SU-DHL-6 (cell line): ENCODE measurements at regions not wholly inside any gene's neighbourhood (a gene's known extent, or its start where the extent isn't known, plus 50 kb on each side); places are given as distances from the start of the nearest gene placed in this dataset.

ENCODE experiments used
- H2AFZ ChIP-seq: fragments of 200-600 bp; sonication (generic); 2 replicates; pipeline ENCODE4 v1.6.1; 2014; ENCODE audit warnings: low read depth, mild to moderate bottlenecking, moderate library complexity, mixed read lengths, antibody characterized with exemption, low read length; ENCODE audit not compliant: severe bottlenecking
- H3F3A ChIP-seq: fragments of 200-600 bp; shearing (Covaris generic); 2 replicates; pipeline ENCODE4 v1.6.0; 2016; ENCODE audit warnings: antibody characterized with exemption, mild to moderate bottlenecking; ENCODE audit not compliant: insufficient read depth
- H3K27ac ChIP-seq: fragments of 200-600 bp; sonication (generic); 2 replicates; pipeline ENCODE4 v1.5.1; 2016; ENCODE audit warnings: low read depth, mild to moderate bottlenecking, low read length, moderate library complexity, mixed read lengths
- H3K27me3 ChIP-seq: fragments of 200-600 bp; sonication (generic), shearing (Covaris generic); 2 replicates; pipeline ENCODE4 v1.6.0; 2014; ENCODE audit warnings: mild to moderate bottlenecking, low read length
- H3K36me3 ChIP-seq: fragments of 200-600 bp; sonication (generic); 2 replicates; pipeline ENCODE4 v1.6.1; 2014; ENCODE audit warnings: mild to moderate bottlenecking, low read length, mixed read lengths
- H3K4me2 ChIP-seq: fragments of 300-600, 200-600 bp; shearing (Covaris generic), sonication (generic); 2 replicates; pipeline ENCODE4 v1.6.0; 2014; ENCODE audit warnings: low read length, low read depth, mild to moderate bottlenecking; ENCODE audit not compliant: poor library complexity, severe bottlenecking
- H3K4me3 ChIP-seq: fragments of 200-600 bp; sonication (generic); 2 replicates; pipeline ENCODE4 v1.5.1; 2014; ENCODE audit warnings: antibody characterized with exemption, low read length, mild to moderate bottlenecking, mixed read lengths; ENCODE audit not compliant: insufficient read depth, poor library complexity, severe bottlenecking
- H3K79me2 ChIP-seq: fragments of 200-600 bp; sonication (generic); 2 replicates; pipeline ENCODE4 v1.6.1; 2014; ENCODE audit warnings: mild to moderate bottlenecking, low read length, moderate library complexity; ENCODE audit not compliant: insufficient read depth
- H3K9ac ChIP-seq: fragments of 200-600 bp; sonication (generic); 2 replicates; pipeline ENCODE4 v1.7.0; 2014; ENCODE audit warnings: mild to moderate bottlenecking, low read length
- H3K9me2 ChIP-seq: fragments of 200-600 bp; sonication (generic); replicated peaks from 2 replicates; pipeline ENCODE4 v1.6.1; 2014; ENCODE audit warnings: low read length; ENCODE audit not compliant: insufficient read depth
- H3K9me3 ChIP-seq: fragments of 200-600 bp; sonication (generic); 2 replicates; pipeline ENCODE4 v1.6.1; 2014; ENCODE audit warnings: low read length, mixed read lengths; ENCODE audit not compliant: insufficient read depth
- H4K20me1 ChIP-seq: fragments of 200-600 bp; sonication (generic); 2 replicates; pipeline ENCODE4 v1.6.1; 2014; ENCODE audit warnings: low read depth, mild to moderate bottlenecking, antibody characterized with exemption, low read length, moderate library complexity, mixed read lengths
- EZH2phosphoT487 ChIP-seq: fragments of 200-600 bp; sonication (generic), shearing (Covaris generic); conservative IDR thresholded peaks from 2 replicates; pipeline ENCODE4 v1.6.1; 2018; ENCODE audit warnings: mild to moderate bottlenecking, antibody characterized with exemption, low read length, moderate library complexity, mixed read lengths
- TF ChIP-seq, protein P1 (sequence below): fragments of 200-600 bp; sonication (generic); IDR thresholded peaks from one replicate; pipeline ENCODE4 v1.5.1; 2017; ENCODE audit warnings: antibody characterized with exemption, mild to moderate bottlenecking, low read length, moderate library complexity; ENCODE audit not compliant: insufficient read depth, poor library complexity, severe bottlenecking

GRCh38 chr2:18674309-18674708, 84.9 kb upstream of the NT5C1B start:
- H3K27me3 ChIP-seq = no peaks in the 10 kb centered on the region
- no peaks in the 10 kb centered on the region for H3K9me3 ChIP-seq
- no peak overlapping the region for H3K9ac ChIP-seq
- no peak overlapping the region for H3K4me2 ChIP-seq
- H3K36me3 ChIP-seq = no peaks in the 10 kb centered on the region
- H3K9me2 ChIP-seq = no peaks in the 10 kb centered on the region
- no peaks in the 10 kb centered on the region for H3K79me2 ChIP-seq
- H3F3A ChIP-seq = no peaks in the 10 kb centered on the region
- H2AFZ ChIP-seq = no peak overlapping the region
- TF ChIP-seq EZH2phosphoT487 = no peak
- TF ChIP-seq, protein P1, sequence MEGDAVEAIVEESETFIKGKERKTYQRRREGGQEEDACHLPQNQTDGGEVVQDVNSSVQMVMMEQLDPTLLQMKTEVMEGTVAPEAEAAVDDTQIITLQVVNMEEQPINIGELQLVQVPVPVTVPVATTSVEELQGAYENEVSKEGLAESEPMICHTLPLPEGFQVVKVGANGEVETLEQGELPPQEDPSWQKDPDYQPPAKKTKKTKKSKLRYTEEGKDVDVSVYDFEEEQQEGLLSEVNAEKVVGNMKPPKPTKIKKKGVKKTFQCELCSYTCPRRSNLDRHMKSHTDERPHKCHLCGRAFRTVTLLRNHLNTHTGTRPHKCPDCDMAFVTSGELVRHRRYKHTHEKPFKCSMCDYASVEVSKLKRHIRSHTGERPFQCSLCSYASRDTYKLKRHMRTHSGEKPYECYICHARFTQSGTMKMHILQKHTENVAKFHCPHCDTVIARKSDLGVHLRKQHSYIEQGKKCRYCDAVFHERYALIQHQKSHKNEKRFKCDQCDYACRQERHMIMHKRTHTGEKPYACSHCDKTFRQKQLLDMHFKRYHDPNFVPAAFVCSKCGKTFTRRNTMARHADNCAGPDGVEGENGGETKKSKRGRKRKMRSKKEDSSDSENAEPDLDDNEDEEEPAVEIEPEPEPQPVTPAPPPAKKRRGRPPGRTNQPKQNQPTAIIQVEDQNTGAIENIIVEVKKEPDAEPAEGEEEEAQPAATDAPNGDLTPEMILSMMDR = no peak
- no peaks in the 10 kb centered on the region for H4K20me1 ChIP-seq
- no peak overlapping the region for H3K4me3 ChIP-seq
- no peak overlapping the region for H3K27ac ChIP-seq

DNA sequence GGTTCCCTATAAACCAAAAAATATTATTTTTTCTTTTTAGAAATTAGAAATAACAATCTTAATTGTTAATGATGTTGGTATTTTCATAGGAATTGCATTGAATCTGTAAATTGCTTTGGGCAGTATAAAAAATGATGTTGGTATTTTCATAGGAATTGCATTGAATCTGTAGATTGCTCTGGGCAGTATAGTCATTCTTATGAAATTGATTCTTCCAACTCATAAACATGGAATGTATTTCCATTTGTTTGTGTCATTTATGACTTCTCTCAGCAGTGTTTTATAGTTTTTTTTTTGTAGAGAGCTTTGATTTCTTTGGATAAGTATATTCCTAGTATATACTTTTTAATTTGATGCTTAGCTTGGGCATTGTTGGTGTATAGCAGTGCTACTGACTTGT, 82.0 kb upstream of the NT5C1B start:
- no peak overlapping the region for H3K27ac ChIP-seq
- H4K20me1 ChIP-seq = no peaks in the 10 kb centered on the region
- H3K9me2 ChIP-seq = no peaks in the 10 kb centered on the region
- no peaks in the 10 kb centered on the region for H3K79me2 ChIP-seq
- H3K4me2 ChIP-seq = no peak overlapping the region
- H3K4me3 ChIP-seq = no peak overlapping the region
- H3K9ac ChIP-seq = no peak overlapping the region
- no peak overlapping the region for H2AFZ ChIP-seq
- TF ChIP-seq EZH2phosphoT487 = no peak
- TF ChIP-seq, protein P1 = no peak
- H3K36me3 ChIP-seq = no peaks in the 10 kb centered on the region
- no peaks in the 10 kb centered on the region for H3K27me3 ChIP-seq
- no peaks in the 10 kb centered on the region for H3K9me3 ChIP-seq
- no peaks in the 10 kb centered on the region for H3F3A ChIP-seq

GRCh38 chr2:18668221-18668620, 78.9 kb upstream of the NT5C1B start:
- Histone ChIP-seq H3F3A (no peaks in the 10 kb centered on the region), H2AFZ (no peak overlapping the region), H3K4me3 (no peak overlapping the region), H3K9ac (no peak overlapping the region), H3K27me3 (no peaks in the 10 kb centered on the region), H3K36me3 (no peaks in the 10 kb centered on the region), H3K79me2 (no peaks in the 10 kb centered on the region), H3K4me2 (no peak overlapping the region), H3K27ac (no peak overlapping the region), H3K9me3 (no peaks in the 10 kb centered on the region), H3K9me2 (no peaks in the 10 kb centered on the region), H4K20me1 (no peaks in the 10 kb centered on the region)
- TF ChIP-seq, protein P1 = no peak
- no peak for TF ChIP-seq EZH2phosphoT487
